Glutamatergic neuron (in vitro differentiated cells): ENCODE measurements at regions not wholly inside any gene's neighbourhood (a gene's known extent, or its start where the extent isn't known, plus 50 kb on each side); places are given as distances from the start of the nearest gene placed in this dataset.

Experiments
- DNase-seq: peaks from one replicate; pipeline ENCODE4 v3.0.0; 2022
- H3K27ac Mint-ChIP-seq: one replicate; pipeline ENCODE4 v1.8.0; 2020; ENCODE audit warnings: mild to moderate bottlenecking, mixed read lengths, inconsistent platforms; ENCODE audit not compliant: unreplicated experiment
- H3K27me3 Mint-ChIP-seq: one replicate; pipeline ENCODE4 v1.8.0; 2020; ENCODE audit warnings: mild to moderate bottlenecking, moderate library complexity, mixed read lengths, inconsistent platforms; ENCODE audit not compliant: unreplicated experiment
- H3K36me3 Mint-ChIP-seq: one replicate; pipeline ENCODE4 v1.8.0; 2020; ENCODE audit warnings: mild to moderate bottlenecking, mixed read lengths, inconsistent platforms; ENCODE audit not compliant: unreplicated experiment
- H3K4me1 Mint-ChIP-seq: one replicate; pipeline ENCODE4 v1.8.0; 2020; ENCODE audit warnings: mild to moderate bottlenecking, low read depth, mixed read lengths, inconsistent platforms; ENCODE audit not compliant: unreplicated experiment
- H3K4me3 Mint-ChIP-seq: one replicate; pipeline ENCODE4 v1.8.0; 2020; ENCODE audit warnings: mild to moderate bottlenecking, mixed read lengths, inconsistent platforms; ENCODE audit not compliant: unreplicated experiment
- H3K9me3 Mint-ChIP-seq: one replicate; pipeline ENCODE4 v1.8.0; 2020; ENCODE audit warnings: mild to moderate bottlenecking, moderate library complexity, mixed read lengths, inconsistent platforms; ENCODE audit not compliant: unreplicated experiment
- TF ChIP-seq, protein P1 (sequence below): fragments of 200-600 bp; sonication (generic); IDR thresholded peaks from one replicate; pipeline ENCODE4 v1.5.0; 2021; ENCODE audit not compliant: partially characterized antibody, unreplicated experiment

DNA sequence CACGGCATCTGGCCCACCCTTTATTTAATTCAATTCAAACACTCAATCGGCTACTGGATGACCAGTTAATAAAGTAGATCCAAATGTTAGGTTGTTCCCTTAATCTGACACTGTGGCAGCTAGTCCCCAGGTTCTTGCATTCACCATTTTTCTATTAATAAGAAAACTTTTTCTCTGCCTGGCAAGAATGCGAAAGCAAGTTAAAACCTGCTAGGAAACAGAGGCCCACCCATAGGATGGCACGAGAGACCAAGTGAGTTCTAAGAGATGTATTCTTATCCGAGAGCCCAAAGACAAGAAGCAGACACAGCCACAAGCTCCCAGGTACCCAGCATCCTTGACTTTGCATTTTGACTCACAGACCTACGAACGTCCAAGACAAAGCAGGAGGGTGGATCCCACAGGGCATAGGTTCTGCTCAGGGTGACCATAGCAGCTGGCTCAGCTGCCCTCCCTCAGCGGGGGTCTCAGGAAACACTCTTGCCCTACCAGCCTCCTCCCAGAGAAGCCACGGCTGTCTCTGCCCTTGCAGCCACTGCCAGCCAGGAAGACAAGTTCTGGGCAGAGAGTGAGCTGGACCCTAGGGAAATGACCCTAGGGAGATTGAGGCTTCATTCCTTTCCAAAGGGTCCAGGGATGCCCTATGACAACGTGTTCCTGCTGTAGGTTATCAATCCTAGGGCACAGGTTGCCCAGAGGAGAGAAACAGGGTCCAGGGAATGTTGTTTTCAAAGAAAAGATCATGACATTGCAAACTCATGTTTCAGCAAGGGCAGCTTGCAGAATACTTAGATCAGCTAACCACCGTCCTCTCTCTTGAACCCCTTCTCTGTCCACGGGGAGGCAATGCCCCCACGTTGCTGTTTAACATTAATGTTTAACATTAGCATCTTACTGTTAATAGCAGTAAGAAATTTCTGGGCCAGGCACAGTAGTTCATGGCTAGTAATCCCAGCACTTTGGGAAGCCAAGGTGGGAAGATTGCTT is 147.2 kb upstream of the ZNF507 start:
- Mint-ChIP-seq H3K27ac (no peak overlapping the region), H3K4me3 (no peak overlapping the region), H3K27me3 (no peaks in the 10 kb centered on the region), H3K36me3 (no peaks in the 10 kb centered on the region), H3K4me1 (no peaks in the 10 kb centered on the region), H3K9me3 (peaks cover 2% of the 10 kb centered on the region)
- TF ChIP-seq, protein P1, sequence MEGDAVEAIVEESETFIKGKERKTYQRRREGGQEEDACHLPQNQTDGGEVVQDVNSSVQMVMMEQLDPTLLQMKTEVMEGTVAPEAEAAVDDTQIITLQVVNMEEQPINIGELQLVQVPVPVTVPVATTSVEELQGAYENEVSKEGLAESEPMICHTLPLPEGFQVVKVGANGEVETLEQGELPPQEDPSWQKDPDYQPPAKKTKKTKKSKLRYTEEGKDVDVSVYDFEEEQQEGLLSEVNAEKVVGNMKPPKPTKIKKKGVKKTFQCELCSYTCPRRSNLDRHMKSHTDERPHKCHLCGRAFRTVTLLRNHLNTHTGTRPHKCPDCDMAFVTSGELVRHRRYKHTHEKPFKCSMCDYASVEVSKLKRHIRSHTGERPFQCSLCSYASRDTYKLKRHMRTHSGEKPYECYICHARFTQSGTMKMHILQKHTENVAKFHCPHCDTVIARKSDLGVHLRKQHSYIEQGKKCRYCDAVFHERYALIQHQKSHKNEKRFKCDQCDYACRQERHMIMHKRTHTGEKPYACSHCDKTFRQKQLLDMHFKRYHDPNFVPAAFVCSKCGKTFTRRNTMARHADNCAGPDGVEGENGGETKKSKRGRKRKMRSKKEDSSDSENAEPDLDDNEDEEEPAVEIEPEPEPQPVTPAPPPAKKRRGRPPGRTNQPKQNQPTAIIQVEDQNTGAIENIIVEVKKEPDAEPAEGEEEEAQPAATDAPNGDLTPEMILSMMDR: no peak
- no peak for DNase-seq

DNA sequence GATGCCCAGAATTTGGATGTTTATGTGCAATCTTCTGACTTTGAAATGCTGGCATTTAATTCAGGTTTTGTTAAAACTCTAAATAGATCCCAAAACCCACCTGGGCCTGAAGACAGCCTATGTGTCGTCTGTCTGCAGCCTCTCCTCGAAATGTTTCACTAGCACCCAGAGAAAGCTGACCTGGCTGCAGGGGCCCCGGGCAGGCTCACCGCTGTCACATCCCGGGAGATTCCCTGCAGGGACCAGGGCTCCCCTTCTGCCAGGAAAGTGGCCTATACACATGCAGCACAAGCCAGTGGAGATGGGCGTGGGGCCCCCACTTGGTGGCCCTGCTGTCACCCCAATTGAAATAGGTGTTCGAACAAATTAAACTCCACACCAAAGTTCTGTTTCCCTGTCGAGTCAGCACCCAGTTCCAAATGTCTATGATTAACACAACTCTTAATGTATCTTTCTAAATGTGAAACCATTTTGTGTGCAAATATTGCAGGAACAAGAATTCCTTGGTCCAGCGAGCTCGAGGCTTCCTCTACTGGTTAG is 145.8 kb upstream of the ZNF507 start:
- TF ChIP-seq, protein P1: no peak
- no peaks in the 10 kb centered on the region for H3K36me3 Mint-ChIP-seq
- H3K27ac Mint-ChIP-seq: no peak overlapping the region
- no peaks in the 10 kb centered on the region for H3K4me1 Mint-ChIP-seq
- DNase-seq: no peak
- no peak overlapping the region for H3K4me3 Mint-ChIP-seq
- peaks cover 6% of the 10 kb centered on the region for H3K9me3 Mint-ChIP-seq
- no peaks in the 10 kb centered on the region for H3K27me3 Mint-ChIP-seq

DNA sequence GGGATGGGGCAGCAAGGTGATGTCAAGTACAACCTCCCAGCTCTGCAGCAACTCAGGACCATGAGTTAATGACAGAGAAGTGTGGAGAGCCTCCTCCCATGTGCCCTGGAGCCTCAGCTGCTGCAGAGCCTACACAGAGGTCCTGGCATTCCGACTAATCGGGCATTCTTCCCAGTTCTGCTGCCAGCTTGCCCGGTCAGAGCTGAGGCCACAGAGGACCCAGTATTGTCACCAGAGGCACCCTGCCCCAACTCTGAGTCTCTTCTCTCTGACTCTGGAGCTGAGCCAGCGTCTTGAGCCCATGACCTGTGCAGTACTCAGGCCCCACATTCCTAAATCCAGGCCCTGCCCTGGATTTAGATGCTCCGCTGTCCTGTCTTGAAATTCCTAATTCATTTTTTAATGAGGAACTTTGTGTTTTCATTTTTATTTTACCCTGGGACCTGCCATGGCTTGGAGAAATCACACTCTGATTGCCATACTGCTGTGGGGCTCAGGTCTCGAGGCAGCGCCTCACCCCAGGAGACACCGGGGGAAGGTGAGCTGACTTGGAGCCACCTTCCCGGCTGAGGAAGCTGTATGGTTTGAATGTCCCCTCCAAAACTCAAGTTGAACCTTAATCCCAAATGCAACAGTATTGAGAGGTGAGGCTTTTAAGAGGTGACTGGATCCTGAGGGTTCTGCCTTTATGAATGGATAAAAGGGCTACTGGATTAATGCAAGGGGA is 144.9 kb upstream of the ZNF507 start:
- Mint-ChIP-seq H3K9me3 (peaks cover 6% of the 10 kb centered on the region), H3K27me3 (no peaks in the 10 kb centered on the region), H3K4me3 (no peak overlapping the region), H3K27ac (no peak overlapping the region), H3K36me3 (no peaks in the 10 kb centered on the region), H3K4me1 (no peaks in the 10 kb centered on the region)
- TF ChIP-seq, protein P1: no peak
- no peak for DNase-seq

DNA sequence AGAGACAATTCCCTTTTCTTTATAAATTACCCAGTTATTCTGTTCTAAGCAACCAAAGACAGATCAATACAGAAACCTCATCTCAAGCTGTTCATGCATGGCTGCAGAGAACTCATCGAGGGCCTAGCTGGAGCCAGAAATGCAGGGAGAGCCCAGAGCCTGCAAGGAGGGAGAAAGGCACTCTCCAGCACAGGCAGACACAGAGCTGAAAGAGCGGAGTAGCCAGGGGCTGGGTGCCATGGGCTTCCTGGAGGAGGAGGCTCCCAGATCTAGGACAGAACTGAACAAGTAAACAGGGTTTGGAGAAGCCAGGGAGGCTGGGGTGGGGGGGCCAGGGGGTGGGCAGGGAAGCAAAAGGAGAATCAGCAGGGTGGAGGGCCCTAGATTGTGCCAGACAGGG is 144.2 kb upstream of the ZNF507 start:
- H3K4me1 Mint-ChIP-seq: no peaks in the 10 kb centered on the region
- H3K27ac Mint-ChIP-seq: no peak overlapping the region
- H3K4me3 Mint-ChIP-seq: no peak overlapping the region
- DNase-seq: no peak
- H3K9me3 Mint-ChIP-seq: peaks cover 6% of the 10 kb centered on the region
- H3K36me3 Mint-ChIP-seq: no peaks in the 10 kb centered on the region
- TF ChIP-seq, protein P1: no peak
- no peaks in the 10 kb centered on the region for H3K27me3 Mint-ChIP-seq
